Stimulated activated CD4-positive, alpha-beta T cell treated with anti-CD3 and anti-CD28 coated beads, Interleukin-15, amount 100 ng/mL, for 1 hour (primary cell): ENCODE measurements at regions not wholly inside any gene's neighbourhood (a gene's known extent, or its start where the extent isn't known, plus 50 kb on each side); places are given as distances from the start of the nearest gene placed in this dataset.

Experiments
- DNase-seq, 2 donors: peaks; one replicate each; pipeline ENCODE4 v3.0.0-alpha.2; 2020; ENCODE audit warnings: low read depth in 1 of 2, low spot score in 1 of 2

DNA sequence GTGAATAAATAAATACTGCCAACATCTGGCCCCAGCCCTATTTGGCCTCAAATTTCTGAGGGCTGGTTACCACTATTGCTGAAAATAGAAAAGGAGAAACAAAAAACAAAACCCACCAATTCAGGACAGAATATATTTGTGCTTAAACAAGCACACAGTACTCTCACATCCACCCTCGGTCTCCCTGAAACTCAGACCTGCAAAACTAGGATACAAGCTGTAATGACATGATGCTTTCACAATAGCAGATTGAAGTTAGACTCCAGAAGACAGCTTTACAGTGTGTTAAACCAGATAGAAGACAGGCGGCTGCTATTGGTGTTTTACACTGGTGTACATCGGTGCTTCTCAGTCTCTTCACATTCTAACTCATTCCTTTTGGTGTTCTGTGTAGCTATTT is 214.9 kb upstream of the DMRT1 start:
- no peak for DNase-seq

DNA sequence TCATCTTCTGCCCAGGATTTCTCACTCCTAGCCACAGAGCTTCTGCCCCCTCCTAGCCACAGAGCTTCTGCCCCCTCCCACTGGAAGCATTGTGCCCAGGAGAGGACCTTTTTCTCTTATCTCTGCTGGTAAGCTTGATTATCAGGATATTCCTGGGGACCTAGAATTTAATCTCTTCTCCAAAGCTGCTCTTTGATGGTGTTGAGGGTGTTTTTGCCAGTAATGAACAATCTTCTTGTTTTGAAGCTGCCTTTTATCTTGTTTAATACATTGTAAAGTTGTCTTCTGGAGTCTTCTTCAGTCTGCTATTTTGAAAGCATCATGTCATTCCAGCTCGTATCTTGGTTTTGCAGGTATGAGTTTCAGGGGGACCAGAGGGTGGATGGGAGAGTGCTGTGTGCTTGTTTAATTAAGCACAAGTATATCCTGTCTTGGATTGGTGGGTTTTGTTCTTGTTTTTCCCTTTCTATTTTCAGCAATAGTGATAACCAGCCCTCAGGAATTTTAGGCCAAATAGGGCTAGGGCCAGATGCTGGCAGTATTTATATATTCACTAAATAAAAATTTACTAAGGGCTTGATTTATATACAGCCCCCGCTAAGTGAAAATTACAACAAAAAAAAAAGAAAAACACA is 214.0 kb upstream of the DMRT1 start:
- no peak for DNase-seq

DNA sequence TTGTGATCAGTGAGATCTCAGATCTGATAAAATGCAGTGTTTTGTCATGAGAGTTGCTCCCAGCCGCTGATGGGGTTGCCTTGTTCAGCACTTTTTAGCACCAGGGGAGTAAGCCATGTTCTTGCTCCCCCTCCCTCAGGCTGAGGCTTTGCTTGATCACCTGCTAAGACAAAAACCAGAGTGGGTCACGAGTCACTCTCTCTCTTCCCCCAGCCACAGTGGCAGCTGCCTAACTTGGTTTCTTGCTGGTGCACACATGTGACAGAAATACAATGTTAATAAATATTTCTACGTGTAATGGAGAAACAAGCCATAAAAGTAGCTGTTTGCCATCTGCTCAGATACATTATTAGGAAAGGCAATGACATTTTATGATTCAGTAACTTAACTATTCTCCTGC is 212.4 kb upstream of the DMRT1 start:
- no peak for DNase-seq

DNA sequence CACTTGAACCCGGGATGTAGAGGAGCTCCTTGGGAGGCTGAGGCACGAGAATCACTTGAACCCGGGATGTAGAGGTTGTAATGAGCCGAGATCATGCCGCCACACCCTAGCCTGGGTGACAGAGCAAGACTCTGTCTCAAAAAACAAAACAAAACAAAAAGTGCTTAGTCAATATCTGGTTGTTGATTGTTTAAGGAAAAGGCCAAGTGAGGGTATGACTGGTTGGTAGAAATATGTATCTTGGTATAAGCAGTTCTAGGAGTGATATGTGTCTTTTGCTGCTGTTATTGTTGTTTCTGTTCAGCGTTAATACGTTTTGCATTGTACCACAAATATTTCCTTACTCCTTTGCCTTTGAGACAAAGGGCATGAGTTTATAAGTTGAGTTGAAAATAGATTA is 210.7 kb upstream of the DMRT1 start:
- DNase-seq, result no peak

DNA sequence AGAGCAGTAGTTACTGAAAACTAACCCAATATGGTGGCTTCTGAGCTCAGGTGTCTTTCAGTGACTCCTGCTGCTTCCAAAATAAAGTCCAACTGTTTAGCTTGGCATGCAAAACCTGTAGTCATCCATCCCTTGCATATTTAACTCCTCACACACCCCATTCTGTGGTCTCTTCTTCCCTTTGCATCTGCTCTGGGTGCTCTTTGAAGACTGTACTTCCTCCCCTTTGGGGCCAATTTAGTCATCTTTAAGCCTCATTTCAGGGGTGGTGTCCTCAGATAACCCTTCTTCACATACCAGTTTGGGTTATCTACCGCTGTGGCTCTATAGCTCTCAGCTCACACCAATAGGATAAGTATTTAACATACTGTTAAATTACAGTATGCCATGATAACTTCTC is 209.9 kb upstream of the DMRT1 start:
- DNase-seq, result no peak

DNA sequence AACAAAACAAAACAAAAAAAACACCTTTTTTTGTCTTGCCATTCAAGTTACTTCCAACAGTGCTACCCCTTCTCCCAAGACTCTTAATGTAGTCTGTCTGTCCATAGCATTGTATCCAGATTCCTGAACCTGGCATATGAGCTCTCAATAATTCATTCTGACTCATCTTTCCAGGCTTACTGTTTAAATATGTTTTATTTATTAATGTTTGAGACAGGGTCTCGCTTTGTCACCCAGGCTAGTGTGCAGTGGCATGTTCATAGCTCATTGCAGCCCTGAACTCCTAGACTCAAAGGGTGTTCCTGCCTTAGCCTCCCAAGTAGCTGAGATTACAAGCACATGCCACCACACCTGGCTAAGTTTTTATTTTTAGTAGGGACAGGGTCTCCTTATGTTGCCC is 208.0 kb upstream of the DMRT1 start:
- DNase-seq, result no peak

GRCh38 chr9:636931-637591 is 204.4 kb upstream of the DMRT1 start:
- DNase-seq, result no peak

DNA sequence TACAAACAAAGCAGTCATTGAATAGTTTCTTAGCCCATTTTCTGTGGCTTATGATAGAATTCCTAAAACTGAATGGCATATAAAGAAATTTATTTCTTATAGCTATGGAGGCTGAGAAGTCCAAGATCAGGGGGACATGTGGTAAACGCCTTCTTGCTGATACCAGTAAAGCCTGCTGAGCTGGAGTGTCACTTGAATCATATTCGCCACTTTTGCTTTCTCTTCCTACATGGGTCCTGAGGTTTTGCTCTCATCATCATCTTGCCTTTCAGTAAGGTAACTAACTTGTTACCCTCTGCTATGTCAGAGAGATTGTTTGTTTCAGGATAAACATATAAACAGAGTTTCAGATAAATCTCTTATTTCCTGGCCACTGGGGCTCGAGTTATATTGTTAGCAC is 203.3 kb upstream of the DMRT1 start:
- no peak for DNase-seq

DNA sequence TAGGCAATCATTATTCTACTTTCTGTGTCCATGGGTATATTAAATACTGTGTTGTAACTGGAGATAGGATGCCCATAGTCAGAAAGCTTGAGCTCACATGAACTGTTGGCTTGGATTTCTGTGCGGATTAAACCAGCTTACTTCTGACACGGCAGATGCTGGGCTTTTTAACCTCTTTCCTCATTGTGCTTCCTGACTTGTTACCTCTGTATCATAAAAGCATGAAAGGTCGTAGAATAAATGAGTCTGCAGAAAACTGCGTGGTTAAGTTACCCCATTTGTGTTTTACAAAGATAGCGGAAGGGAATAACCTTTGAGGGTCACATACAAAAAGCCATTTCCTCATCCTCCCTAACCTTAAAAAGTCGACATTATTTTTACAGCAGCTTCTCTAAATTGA is 199.5 kb upstream of the DMRT1 start:
- no peak for DNase-seq

DNA sequence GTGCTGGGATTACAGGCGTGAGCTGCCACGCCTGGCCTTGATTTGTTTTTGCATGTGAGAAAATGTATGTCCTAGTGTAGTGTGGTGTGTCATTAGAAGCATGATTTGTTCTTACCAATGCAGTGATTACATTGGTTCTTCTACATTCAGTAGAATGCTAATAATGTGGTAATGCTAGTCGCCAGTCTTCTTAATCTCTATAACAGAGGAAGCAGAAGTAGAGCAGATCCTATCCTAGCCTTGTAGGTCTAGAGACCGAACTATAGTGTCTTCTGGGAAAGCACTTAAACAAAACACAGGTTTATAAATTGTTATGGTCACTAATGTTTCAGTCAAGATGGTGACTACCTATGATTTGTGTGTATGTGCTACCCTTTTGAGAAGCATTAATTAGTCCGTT is 197.5 kb upstream of the DMRT1 start:
- no peak for DNase-seq

GRCh38 chr9:647522-647921 is 194.0 kb upstream of the DMRT1 start:
- no peak for DNase-seq

DNA sequence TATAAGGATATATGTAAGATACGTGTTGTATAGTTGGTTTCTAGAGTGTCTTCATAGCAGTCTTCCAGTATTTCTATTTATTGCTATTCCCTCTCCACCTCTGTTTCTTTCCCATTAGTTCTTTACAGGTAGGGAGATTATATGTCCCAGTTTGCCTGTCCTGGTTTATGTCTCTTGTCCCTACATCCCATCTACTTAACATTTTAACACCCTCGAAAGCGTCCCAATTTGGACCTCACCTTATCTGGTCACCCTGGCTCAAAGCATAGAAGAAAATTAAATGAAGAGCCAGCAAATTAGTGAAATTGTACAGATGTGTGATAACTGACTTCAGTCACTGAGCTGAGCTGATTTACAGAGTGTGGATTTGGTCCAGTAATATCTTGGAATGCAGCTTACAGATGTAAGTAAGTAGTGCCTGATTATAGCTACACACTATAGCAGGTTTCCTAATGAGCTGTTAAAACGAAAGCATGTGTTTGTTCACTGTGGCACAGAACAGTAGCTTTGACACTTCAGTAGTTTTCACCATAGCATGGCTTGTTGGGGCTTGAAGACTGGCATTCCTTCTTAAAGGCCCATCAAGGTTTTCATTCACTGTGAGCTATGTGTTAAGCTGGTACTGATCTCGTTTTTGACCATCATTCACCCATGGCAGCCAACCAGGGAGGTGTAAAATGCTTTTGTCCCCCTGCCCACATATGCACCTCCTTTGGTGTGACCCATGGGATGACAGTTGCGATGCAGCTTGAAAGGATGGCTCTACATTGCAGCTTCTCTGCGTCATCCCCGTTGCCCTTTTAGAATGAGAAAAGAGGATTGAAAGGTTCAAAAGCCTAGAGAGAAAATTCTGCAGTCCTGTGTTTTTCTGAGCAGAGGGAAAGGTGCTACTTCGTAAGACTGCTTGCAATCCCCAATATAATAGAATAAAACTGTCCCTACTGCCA is 192.1 kb upstream of the DMRT1 start:
- DNase-seq, result no peak

DNA sequence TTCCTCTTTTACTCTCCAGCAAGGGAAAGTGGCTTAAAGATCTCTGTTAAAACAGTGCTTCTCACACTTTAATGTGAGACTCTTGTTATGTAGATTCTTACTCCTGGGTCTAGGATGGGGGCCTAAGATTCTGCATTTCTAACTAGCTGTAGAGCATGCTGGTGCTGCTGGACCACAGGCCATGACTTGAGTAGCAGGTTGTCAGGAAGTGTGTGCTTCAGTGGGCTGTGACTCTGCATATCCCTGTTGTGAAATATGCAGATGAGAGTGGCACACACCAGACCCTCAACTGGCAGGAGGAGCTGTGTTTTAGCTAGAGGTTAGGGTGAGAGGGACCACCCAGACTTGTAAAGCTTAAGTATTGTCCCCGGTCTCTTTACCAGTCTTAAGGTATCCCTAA is 191.1 kb upstream of the DMRT1 start:
- DNase-seq, result no peak

- DNase-seq, result no peak
These were observed 190.1 kb upstream of the DMRT1 start for GRCh38 chr9:651371-651770.

DNA sequence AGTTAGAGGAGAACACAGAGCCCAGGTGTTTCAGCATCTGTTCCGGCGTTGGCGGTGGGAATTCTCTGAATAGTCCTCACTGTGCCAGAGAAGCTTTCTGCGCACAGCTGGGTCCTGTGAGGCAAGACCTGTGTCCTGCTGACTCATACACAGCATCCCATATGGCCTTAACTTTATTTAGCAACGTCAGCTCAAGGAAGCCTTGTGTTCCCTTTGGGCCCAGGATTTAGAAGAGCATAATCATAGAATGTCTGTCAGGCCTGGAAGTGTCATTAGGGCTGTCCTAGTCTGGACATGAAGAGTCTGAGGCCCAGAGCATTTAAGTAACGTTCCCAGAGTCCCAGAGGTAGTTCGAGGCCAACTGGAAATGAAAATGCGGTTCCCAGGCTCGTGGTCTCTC is 188.6 kb upstream of the DMRT1 start:
- DNase-seq, result no peak

- DNase-seq, result no peak
These were observed 188.1 kb upstream of the DMRT1 start for GRCh38 chr9:653421-653820.

GRCh38 chr9:653856-654387 is 187.6 kb upstream of the DMRT1 start:
- DNase-seq, result no peak

DNA sequence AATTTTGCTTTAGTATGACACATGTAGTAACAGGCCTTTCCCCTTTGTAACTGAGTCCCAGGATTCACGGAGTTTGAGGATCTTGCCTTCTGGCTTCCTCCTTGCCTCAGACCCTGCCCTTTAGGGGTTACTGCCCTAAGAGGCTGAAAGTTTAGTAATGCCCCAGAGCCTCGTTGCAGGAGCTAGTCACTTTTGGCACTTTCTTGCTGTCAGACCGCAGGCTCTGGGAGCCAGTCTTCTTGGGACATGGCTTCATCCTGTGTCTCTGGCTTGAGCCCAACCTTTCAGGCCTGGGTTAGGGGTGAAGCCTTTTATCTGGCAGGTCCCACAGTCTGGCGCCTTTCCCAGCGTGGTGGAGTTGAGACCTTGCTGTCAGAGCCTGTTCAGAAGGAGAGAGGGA is 185.6 kb upstream of the DMRT1 start:
- no peak for DNase-seq

GRCh38 chr9:656926-657568 is 184.4 kb upstream of the DMRT1 start:
- no peak for DNase-seq

- no peak for DNase-seq
These were observed 182.2 kb upstream of the DMRT1 start for GRCh38 chr9:659286-659685.

DNA sequence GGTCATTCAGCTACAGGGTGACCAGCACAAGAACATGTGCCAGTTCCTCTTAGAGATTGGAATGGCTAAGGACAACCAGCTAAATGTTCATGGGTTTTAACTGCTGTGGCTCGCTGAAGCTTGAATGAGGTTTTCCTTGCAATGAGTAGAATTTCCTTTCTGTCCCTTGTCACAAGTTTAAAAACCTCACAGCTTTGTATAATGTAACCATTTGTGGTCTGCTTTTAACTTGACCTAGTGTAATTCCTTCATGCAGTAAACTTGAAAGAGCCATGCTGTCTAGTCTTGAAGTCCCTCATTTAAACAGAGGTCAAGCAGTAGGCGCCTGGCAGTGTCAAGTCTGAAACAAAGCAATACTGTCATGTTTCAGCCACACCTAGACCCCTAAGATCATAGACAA is 181.3 kb upstream of the DMRT1 start:
- DNase-seq, result no peak
